ENCODE measurements at regions not wholly inside any gene's neighbourhood (a gene's known extent, or its start where the extent isn't known, plus 50 kb on each side); places are given as distances from the start of the nearest gene placed in this dataset.

DNA sequence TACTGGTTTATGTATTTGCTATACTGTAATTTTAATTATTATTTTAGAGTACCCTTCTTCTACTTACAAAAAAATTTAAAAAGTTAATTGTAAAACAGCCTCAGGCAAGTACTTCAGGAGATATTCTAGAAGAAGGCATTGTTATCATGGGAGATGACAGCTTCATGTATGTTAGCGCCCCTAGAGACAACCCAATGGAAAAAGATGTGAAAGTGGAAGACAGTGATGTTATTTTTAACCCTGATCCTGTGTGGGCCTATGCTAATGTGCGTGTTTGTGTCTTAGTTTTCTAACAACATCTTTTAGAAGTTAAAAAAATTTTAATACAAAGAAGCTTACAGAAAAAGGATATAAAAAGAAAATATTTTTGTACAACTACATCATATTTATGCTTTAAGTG is 205.0 kb downstream of the FAM76B start:
- TF ChIP-seq POLR2AphosphoS5 (IDR thresholded peaks at IDR 0.05; ENCODE audit: low read depth, low read length) (no peak), POLR2A (IDR thresholded peaks at IDR 0.05; ENCODE audit: low read depth, low read length) (no peak)
